CD4-positive, alpha-beta T cell treated with Interleukin-4 for 4 hours (primary cell): ENCODE measurements at regions not wholly inside any gene's neighbourhood (a gene's known extent, or its start where the extent isn't known, plus 50 kb on each side); places are given as distances from the start of the nearest gene placed in this dataset.
"Not testable (repeated sequence)": the region's sequence is repeated elsewhere in the genome, so short reads cannot be mapped to it uniquely, and the experiment has no call there.

ENCODE experiments used
- DNase-seq: peaks from one replicate; pipeline ENCODE4 v3.0.0-alpha.2; 2020

- DNase-seq = no peak
Measured at GRCh38 chr12:89289720-89290119, 62.6 kb downstream of the DUSP6 start.

GRCh38 chr12:89288959-89289358 is 63.3 kb downstream of the DUSP6 start:
- DNase-seq = no peak

GRCh38 chr12:89286501-89286900 is 65.8 kb downstream of the DUSP6 start:
- DNase-seq = no peak

- no peak for DNase-seq
Measured at GRCh38 chr12:89281539-89281867, 70.8 kb downstream of the DUSP6 start.

GRCh38 chr12:89280833-89281538 is 71.3 kb downstream of the DUSP6 start:
- peak; percentile 22 for DNase-seq

GRCh38 chr12:89279499-89279898 is 72.8 kb downstream of the DUSP6 start:
- no peak for DNase-seq

- no peak for DNase-seq
Measured at GRCh38 chr12:89278862-89279261, 73.4 kb downstream of the DUSP6 start.

GRCh38 chr12:89278169-89278568 is 74.1 kb downstream of the DUSP6 start:
- DNase-seq = no peak

- DNase-seq = no peak
Measured at GRCh38 chr12:89276860-89277259, 75.4 kb downstream of the DUSP6 start.

- no peak for DNase-seq
Measured at GRCh38 chr12:89273525-89273924, 78.8 kb downstream of the DUSP6 start.

GRCh38 chr12:89270548-89270947 is 81.8 kb downstream of the DUSP6 start:
- DNase-seq = no peak

GRCh38 chr12:89269174-89269573 is 83.1 kb downstream of the DUSP6 start:
- DNase-seq = no peak

- DNase-seq = no peak
Measured at GRCh38 chr12:89267404-89267803, 84.9 kb downstream of the DUSP6 start.

GRCh38 chr12:89266574-89267188 is 85.6 kb downstream of the DUSP6 start:
- not testable (repeated sequence) for DNase-seq

GRCh38 chr12:89264837-89265236 is 87.5 kb downstream of the DUSP6 start:
- DNase-seq = no peak

- no peak for DNase-seq
Measured at GRCh38 chr12:89263900-89264299, 88.4 kb downstream of the DUSP6 start.

GRCh38 chr12:89262855-89263552 is 89.3 kb downstream of the DUSP6 start:
- DNase-seq = no peak

- no peak for DNase-seq
Measured at GRCh38 chr12:89261982-89262381, 90.3 kb downstream of the DUSP6 start.

- DNase-seq = no peak
Measured at GRCh38 chr12:89260841-89261637, 91.3 kb downstream of the DUSP6 start.

GRCh38 chr12:89259821-89260220 is 92.5 kb downstream of the DUSP6 start:
- DNase-seq = no peak

- no peak for DNase-seq
Measured at GRCh38 chr12:89258240-89258969, 93.9 kb downstream of the DUSP6 start.

GRCh38 chr12:89257340-89257739 is 95.0 kb downstream of the DUSP6 start:
- no peak for DNase-seq

- DNase-seq = no peak
Measured at GRCh38 chr12:89256060-89256459, 96.2 kb downstream of the DUSP6 start.
